NT2/D1 (cell line): ENCODE measurements at regions not wholly inside any gene's neighbourhood (a gene's known extent, or its start where the extent isn't known, plus 50 kb on each side); places are given as distances from the start of the nearest gene placed in this dataset.

Source experiments
- SUZ12 ChIP-seq: IDR thresholded peaks from 2 replicates; pipeline ENCODE4 v1.6.1; 2011; ENCODE audit not compliant: insufficient read length, insufficient read depth; ENCODE audit errors: extremely low read depth
- ZNF274 ChIP-seq: IDR thresholded peaks from 2 replicates; pipeline ENCODE4 v1.6.1; 2011; ENCODE audit warnings: mild to moderate bottlenecking, low read depth, low read length

- no peak for TF ChIP-seq ZNF274
- no peak for TF ChIP-seq SUZ12
Measured at GRCh38 chr6:43885399-43886066, 115.5 kb downstream of the VEGFA start.
